HG02759 (cell line): ENCODE measurements at regions not wholly inside any gene's neighbourhood (a gene's known extent, or its start where the extent isn't known, plus 50 kb on each side); places are given as distances from the start of the nearest gene placed in this dataset.

Experiments
- ATAC-seq: cut with Tn5 transposase; IDR thresholded peaks from one replicate; pipeline ENCODE4 v1.9.1; 2021; ENCODE audit warnings: mild to moderate bottlenecking, moderate library complexity; ENCODE audit not compliant: unreplicated experiment

GRCh38 chr3:148253713-148254112 lies 444.0 kb upstream of the AGTR1 start:
- ATAC-seq: no peak

GRCh38 chr3:148254402-148254801 lies 443.3 kb upstream of the AGTR1 start:
- no peak for ATAC-seq

- ATAC-seq: no peak
These were observed 441.4 kb upstream of the AGTR1 start for GRCh38 chr3:148255981-148256969.

GRCh38 chr3:148262980-148263379 lies 434.7 kb upstream of the AGTR1 start:
- no peak for ATAC-seq

- no peak for ATAC-seq
These were observed 431.9 kb upstream of the AGTR1 start for GRCh38 chr3:148265841-148266240.

GRCh38 chr3:148266341-148266740 lies 431.4 kb upstream of the AGTR1 start:
- no peak for ATAC-seq

- ATAC-seq: no peak
These were observed 427.9 kb upstream of the AGTR1 start for GRCh38 chr3:148269816-148270215.

- ATAC-seq: no peak
These were observed 417.0 kb upstream of the AGTR1 start for GRCh38 chr3:148280623-148281242.

GRCh38 chr3:148289159-148289558 lies 408.5 kb upstream of the AGTR1 start:
- no peak for ATAC-seq

GRCh38 chr3:148297013-148297412 lies 400.7 kb upstream of the AGTR1 start:
- no peak for ATAC-seq

GRCh38 chr3:148307443-148307843 lies 390.3 kb upstream of the AGTR1 start:
- no peak for ATAC-seq

- ATAC-seq: peak; percentile 93
These were observed 388.2 kb upstream of the AGTR1 start for GRCh38 chr3:148309390-148310035.

- ATAC-seq: no peak
These were observed 381.9 kb upstream of the AGTR1 start for GRCh38 chr3:148315756-148316155.

GRCh38 chr3:148318240-148318639 lies 379.5 kb upstream of the AGTR1 start:
- no peak for ATAC-seq

GRCh38 chr3:148319161-148319915 lies 378.4 kb upstream of the AGTR1 start:
- peak; percentile 92 for ATAC-seq

GRCh38 chr3:148319960-148320359 lies 377.7 kb upstream of the AGTR1 start:
- no peak for ATAC-seq

- no peak for ATAC-seq
These were observed 368.0 kb upstream of the AGTR1 start for GRCh38 chr3:148329481-148330235.

- no peak for ATAC-seq
These were observed 367.2 kb upstream of the AGTR1 start for GRCh38 chr3:148330542-148330941.

GRCh38 chr3:148331081-148331846 lies 366.4 kb upstream of the AGTR1 start:
- peak; percentile 63 for ATAC-seq
